HG02840 (cell line): ENCODE measurements at regions not wholly inside any gene's neighbourhood (a gene's known extent, or its start where the extent isn't known, plus 50 kb on each side); places are given as distances from the start of the nearest gene placed in this dataset.
"Not testable (repeated sequence)": the region's sequence is repeated elsewhere in the genome, so short reads cannot be mapped to it uniquely, and the experiment has no call there.

Experiments
- ATAC-seq: cut with Tn5 transposase; IDR thresholded peaks from one replicate; pipeline ENCODE4 v1.9.1; 2021; ENCODE audit warnings: mild to moderate bottlenecking, moderate library complexity, moderate number of reproducible peaks; ENCODE audit not compliant: unreplicated experiment, low FRiP score

- not testable (repeated sequence) for ATAC-seq
These were observed 355.7 kb upstream of the ANKRD30A start for GRCh38 chr10:36769741-36770140.

DNA sequence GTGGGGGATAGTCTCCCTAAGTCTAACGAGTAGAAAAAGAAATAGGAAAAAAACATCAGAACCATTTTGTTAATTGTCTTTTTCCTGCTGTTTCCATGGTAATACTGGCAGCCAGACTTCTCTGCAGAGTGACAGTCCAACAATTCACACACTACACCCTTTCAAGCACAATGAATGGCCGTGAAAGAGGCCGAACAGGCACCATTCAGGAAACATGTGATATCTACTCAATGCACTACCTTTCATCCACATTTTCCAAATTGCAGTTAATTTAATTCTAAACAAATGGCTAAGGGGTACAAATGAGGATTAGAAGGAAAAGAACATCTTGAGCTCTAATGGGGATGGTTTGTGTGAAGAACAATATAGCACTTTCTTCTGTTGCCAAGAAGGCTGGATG is 358.5 kb upstream of the ANKRD30A start:
- ATAC-seq: no peak

- ATAC-seq: no peak
These were observed 359.0 kb upstream of the ANKRD30A start for GRCh38 chr10:36766415-36766810.

- ATAC-seq: no peak
These were observed 359.5 kb upstream of the ANKRD30A start for GRCh38 chr10:36765782-36766414.

DNA sequence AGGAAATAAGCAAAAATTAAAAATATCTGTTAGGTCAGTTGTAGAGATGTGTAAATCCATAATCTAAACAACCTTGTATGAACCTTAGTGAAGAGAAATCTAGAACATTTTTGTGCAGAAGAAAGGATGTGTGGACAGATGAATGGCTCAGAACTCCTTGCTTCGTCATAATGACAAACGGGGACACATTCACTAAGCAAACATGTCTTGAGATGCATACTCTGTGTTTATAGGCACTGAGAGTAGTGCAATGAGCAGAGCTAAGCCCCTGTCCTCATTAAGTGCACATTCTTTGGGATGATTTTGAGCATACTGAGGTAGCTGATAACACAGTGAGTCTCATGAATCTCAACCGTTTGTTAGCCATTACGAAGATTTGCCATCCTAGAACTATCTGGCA is 360.6 kb upstream of the ANKRD30A start:
- ATAC-seq: no peak

GRCh38 chr10:36761121-36761520 is 364.3 kb upstream of the ANKRD30A start:
- ATAC-seq: no peak

- ATAC-seq: no peak
These were observed 366.1 kb upstream of the ANKRD30A start for GRCh38 chr10:36759141-36759805.

GRCh38 chr10:36748128-36748871 is 377.1 kb upstream of the ANKRD30A start:
- ATAC-seq: no peak

DNA sequence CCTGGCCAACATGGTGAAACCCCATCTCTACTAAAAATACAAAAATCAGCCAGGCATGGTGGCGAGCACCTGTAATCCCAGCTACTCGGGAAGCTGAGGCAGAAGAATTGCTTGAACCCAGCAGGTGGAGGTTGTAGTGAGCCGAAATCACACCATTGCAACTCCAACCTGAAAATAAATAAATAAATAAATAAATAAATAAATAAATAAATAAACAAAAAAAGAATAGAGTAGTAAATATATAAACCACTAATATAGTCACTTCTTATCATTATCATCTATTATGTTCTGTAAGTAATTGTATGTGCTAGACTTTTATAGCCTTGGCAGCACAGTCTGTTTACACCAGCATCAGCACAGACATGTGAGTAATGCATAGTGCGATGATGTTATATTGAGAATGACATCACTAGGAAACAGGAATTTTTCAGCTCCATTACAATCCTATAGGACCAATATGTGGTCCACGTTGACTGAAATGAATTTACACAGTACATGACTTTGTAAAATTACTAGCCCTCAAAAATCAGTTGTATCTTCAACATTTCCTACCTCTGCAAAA is 385.4 kb upstream of the ANKRD30A start:
- no peak for ATAC-seq

DNA sequence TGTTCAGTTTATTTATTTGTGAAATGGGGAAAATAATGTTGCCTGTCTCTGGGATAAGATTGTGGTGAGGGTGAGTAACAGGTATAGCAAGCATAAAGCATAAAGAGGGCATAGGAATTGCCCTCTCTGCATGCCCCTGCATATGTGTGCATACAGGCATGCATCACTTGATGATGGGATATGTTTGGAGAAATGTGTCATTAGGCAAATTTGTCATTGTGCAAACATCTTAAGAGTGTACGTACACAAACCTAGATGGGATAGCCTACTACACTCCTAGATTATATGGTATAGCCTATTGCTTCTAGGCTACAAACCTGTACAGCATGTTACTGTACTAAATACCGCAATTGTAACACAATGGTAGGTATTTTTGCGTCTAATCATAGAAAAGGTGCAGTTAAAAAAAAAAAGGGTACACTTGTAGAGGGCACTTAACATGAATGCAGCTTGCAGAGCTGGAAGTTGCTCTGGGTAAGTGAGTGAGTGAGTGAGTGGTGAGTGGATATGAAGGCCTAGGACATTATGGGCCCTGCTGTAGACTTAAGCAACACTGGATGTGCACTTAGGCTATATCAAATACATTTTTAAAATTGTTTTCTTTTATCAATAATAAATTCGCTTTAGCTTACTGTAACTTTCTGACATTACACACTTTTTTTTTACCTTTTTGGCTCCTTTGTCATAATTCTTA is 386.5 kb upstream of the ANKRD30A start:
- no peak for ATAC-seq

DNA sequence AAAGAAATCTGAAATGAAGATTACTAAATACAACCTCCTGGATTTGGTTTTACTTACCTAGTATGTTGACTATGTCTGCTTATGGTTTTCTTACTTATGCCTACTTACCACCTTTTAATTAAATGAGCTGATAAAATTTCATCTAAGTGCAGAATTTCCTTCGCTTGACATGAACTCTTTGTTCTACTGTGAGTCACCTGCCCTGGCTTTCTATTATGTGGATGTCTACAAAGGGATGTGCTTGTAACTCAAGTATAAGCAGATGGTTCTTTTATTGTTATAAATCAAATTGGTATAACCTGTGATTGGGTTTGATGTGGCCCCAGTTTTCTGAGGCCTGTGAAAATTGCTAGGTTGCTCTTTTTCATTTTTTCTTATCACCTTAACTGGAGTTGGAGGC is 389.1 kb upstream of the ANKRD30A start:
- no peak for ATAC-seq

- not testable (repeated sequence) for ATAC-seq
These were observed 390.8 kb upstream of the ANKRD30A start for GRCh38 chr10:36734590-36734989.

DNA sequence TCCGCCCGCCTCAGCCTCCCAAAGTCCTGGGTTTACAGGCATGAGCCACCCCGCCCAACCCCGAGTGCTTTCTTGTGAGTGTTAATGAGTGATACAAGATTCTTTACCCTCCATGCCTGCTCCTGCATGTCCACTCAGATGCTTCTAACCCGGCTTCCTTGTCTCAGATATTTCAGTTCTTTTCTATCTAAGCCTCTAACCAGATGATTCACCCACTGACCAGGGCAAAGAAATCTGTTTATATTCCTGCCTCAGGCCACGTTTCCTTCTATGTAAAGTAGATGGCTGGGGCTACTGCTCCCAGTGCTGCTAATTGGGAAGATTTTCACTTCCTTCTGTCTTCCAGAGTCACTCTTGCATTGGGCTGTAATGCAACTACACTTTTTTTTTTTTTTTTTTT is 395.1 kb upstream of the ANKRD30A start:
- no peak for ATAC-seq

GRCh38 chr10:36728626-36729025 is 396.8 kb upstream of the ANKRD30A start:
- no peak for ATAC-seq

DNA sequence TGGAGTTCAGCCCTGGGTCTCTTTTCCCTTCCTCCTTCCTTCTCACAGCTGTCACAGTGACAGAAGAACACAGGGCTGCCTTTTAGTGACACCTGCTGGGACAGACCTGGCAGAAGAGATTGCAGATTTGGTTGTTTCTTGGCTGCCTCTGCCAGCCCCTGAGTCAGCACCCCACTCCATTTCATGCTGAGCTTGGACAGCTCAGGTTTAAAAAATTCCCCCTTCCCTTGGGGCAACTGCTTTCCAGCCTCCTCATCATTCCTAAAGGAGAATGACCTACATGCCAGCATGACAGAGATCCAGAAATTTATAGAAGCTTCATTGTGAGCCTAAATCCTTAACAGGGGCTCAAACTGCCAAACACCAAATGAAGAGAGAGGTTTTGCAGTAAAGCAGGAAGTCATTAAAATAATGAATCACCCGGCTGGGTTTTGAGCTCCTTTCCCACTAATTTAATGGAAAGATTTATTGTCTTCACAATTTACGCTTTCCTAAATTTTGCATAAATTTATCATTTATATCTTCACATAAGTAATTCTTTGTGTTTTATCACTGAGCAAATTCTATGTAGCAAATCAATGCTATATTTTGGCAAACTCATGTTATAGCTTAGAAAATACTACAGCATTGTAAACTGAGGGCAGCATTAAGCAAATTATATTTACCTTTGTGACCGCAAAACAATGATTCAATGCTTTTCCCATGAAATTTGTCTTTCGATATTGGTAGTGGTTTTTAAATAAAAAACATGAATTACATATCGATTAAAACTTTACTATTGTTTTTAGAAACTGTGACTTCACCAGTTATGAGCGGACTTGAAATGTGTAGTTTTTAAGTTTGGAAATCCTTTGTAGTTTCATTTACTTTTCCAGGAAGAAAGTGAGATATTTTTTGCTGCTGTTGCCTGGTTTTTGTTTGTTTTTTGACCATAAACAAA is 399.5 kb upstream of the ANKRD30A start:
- ATAC-seq: no peak

- no peak for ATAC-seq
These were observed 402.6 kb upstream of the ANKRD30A start for GRCh38 chr10:36722777-36723176.

DNA sequence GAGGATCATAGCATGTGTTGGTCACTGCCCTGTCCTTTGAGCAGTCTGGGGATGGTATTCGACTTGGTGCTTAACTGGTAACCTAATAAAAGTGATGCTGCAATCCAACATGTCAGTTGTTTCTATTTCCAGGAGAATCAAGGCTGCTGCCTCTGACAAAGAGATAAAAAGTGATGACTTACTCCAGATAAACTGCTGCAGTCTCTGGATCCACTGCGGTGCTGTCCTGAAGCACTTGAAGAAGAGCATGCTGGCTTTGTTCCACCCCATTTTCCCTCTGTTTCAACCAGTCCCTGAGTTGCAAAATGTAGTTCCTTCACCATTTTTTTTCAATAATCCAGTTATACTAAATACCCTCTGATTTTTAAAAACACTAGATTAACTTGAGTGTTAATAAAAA is 403.5 kb upstream of the ANKRD30A start:
- no peak for ATAC-seq

GRCh38 chr10:36720895-36721294 is 404.5 kb upstream of the ANKRD30A start:
- ATAC-seq: no peak

DNA sequence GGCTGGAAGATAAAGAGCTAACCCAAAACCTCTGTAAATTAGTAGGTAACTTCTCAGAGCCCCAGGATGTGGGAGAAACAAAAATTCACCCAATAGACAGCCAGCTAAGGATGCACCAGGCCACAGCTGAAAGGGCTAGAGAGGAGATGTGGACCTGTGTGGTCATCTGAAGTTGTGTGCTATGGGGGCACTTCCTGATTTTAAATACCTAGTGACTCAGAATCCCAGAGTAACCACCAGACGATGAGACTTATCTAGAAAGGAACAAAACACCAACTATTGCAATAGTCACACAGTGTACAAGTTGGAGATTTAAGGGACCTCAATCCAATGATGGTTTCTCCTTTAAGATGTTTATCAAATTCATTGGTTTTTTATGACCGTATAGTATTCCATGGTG is 408.3 kb upstream of the ANKRD30A start:
- ATAC-seq: no peak

DNA sequence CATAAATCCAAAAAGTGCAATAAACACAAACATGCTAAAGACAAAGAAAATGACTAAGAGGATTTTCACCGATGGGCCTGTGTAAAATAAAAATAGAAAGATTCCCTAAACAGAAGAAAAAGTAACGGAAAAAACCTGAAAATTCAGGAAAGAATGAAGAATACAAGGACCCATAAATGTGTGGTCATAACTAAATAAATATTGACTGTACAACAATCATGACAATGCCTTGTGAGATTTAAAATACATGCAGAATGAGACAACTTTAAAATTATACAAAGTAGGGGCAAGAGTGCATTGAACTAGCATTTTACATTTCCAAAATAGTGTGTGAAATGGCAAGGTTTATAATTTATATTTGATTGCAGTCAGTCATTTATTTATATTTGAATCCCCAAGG is 409.1 kb upstream of the ANKRD30A start:
- ATAC-seq: no peak
